Smooth muscle cell of the brain vasculature (primary cell): ENCODE measurements at regions not wholly inside any gene's neighbourhood (a gene's known extent, or its start where the extent isn't known, plus 50 kb on each side); places are given as distances from the start of the nearest gene placed in this dataset.
"Not testable (repeated sequence)": the region's sequence is repeated elsewhere in the genome, so short reads cannot be mapped to it uniquely, and the experiment has no call there.

Experiments
- DNase-seq: peaks from one replicate; pipeline ENCODE4 v3.0.0-alpha.2; 2012; ENCODE audit warnings: low read depth, low spot score

DNA sequence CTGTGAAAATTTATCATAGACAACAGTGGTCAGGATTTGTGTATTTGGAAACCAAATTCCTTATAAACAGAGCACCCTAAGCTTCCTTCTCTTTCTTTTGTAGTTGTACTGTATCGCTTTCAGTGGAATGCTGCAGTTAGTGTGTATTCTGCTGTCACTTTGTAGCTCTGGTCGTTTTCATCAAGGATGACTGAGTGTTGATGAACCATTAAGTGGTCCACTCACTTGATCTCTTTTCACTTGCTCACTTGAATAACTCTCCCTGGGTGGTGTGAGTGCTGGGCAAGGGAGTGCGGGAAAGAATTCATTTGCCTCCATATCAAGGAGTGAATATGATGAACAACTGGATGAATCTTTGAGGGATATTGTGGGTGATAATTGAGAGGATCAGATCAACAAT is 1225.7 kb upstream of the WWC1 start:
- no peak for DNase-seq

GRCh38 chr5:167071981-167072610 is 1219.3 kb upstream of the WWC1 start:
- no peak for DNase-seq

DNA sequence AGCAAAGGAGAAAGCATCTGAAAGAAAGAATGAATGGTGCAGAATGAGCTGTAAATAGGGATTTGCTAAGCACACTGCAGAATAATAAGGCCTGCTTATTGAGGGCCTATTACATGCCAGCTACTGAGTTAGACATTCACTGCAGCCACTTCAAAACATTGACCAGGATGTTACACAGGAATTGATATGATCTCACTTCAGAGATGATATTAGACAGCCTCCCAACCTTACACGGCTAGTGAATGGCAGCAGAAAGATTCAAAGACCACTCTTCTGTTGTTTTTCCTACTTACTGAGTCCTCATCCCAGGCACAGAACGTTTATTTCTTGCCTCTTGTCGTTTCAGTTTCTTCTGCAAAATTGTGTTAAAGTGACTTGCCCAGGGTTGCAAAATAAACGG is 1209.9 kb upstream of the WWC1 start:
- DNase-seq, result no peak

- no peak for DNase-seq
Measured at GRCh38 chr5:167096816-167097215, 1194.6 kb upstream of the WWC1 start.

DNA sequence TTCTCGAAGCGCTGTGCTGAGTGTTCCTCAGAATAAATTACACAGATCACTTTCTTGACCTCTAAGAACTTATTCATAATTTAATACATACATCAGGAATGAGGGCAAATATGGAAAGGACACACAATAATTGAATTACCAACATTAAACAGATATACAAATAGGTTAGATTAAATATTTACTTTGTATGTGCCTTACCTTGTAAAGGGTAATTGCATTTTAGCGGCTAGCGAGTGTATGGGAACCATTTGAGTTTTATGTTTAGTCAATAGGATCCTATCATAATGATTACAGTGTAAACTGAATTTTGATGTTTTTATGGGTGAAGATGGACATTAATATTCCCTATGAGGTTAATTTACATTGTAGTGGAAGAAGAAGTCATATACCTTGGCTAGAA is 1187.1 kb upstream of the WWC1 start:
- no peak for DNase-seq

DNA sequence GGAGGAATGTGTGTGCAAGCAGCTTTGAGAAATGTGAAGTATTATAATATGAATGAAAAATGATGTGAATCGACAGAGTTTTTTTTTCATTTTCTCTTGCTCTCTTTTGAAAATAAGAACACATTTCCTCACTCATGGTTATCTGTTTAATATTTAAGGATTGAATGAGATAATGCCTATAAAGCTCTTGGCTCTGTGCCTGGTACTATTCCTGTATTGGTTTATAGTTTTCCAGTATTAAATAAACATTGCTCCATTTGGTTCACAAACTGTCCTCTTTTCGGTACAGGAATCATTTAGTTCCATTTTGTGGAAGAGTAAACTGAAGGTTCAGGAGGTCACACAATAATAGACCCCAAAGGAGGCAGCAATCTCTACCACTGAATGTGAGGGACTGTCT is 1185.5 kb upstream of the WWC1 start:
- DNase-seq, result no peak

DNA sequence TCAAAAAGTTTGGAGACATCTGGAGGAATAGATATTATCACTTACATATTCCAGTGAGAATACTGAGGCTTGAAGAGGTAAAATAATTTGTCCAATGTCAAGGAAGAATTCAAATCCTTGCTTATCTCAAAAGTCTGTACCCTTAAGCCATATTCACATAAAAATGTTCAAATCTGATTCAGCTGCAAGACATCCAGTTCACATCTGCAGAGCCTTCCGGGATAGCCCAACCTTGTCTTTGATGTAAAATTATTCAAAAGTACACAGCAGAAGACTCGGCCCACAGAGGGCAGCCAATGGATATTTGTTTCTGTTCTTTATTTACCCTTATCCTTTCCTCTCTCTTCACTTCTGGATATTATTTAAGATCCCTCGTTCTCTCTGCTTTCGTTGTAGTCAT is 1183.8 kb upstream of the WWC1 start:
- no peak for DNase-seq

GRCh38 chr5:167108266-167108665 is 1183.2 kb upstream of the WWC1 start:
- not testable (repeated sequence) for DNase-seq

GRCh38 chr5:167112556-167112955 is 1178.9 kb upstream of the WWC1 start:
- DNase-seq, result no peak

DNA sequence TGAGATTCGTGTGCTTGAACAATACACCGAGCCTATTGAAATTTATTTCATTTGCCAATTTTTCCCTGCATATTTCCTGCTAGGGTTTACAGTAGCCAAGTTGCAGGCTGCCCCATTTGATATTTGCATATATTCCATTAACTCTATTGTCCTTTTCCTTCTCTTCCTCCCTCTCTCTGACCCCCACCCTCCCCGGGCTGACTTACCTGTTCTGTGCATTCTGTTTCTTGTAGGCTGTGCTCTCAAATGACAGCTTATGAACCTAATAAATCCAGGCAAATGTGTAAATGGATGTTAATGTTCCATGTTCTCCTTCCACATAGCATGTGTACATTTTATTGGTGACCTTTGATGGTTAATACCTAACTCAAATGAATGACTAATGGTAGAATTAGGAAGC is 1169.2 kb upstream of the WWC1 start:
- DNase-seq, result no peak

DNA sequence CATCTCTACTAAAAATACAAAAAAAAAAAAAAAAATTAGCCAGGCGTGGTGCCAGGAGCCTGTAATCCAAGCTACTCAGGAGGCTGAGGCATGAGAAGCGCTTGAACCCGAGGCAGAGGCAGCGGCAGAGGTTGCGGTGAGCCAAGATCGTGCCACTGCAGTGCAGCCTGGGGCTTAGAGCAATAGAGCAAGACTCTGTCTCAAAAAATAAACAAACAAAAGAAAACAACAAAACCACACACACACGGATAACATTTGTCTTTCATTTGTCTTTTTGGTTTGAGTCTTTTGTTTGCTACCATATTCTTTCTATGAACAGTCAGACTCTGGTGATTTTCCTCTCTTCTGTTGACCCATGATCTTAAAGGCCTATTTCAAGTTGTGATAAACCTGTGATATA is 1168.3 kb upstream of the WWC1 start:
- DNase-seq, result no peak

- DNase-seq, result no peak
Measured at GRCh38 chr5:167128581-167128980, 1162.9 kb upstream of the WWC1 start.

DNA sequence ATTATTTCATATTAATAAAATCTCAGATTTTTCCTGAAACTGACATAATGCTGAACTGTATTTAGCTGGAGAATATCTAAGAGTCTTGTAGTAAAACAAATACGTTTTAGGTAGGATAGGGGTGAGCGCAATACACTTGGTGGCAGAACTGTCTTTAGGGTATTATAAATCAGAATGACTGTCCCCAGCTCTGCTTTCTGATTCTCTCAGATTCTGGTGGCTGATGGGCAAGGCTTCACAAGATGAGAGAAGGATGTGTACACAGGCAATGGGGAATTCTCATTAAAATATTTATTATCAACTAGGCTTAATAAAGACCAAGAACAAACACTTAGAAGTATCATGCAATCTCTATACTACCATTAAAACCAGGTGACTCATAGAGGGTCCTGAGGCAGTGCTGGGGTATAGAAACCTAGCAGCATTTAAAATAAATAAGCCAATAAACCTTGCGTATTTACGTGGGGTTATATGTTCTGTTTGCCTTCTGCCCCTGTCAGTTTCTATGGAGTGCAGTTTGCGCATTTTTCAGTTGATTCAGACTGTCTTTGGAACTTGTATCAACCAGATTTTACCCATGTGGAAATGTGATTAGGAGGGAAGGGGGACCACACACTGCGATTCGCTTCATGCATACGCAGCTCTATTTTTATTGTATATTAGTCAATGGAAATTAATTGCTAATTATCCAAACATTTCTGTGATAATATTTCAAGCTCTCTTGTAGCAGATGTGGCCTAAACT is 1150.7 kb upstream of the WWC1 start:
- DNase-seq, result no peak

DNA sequence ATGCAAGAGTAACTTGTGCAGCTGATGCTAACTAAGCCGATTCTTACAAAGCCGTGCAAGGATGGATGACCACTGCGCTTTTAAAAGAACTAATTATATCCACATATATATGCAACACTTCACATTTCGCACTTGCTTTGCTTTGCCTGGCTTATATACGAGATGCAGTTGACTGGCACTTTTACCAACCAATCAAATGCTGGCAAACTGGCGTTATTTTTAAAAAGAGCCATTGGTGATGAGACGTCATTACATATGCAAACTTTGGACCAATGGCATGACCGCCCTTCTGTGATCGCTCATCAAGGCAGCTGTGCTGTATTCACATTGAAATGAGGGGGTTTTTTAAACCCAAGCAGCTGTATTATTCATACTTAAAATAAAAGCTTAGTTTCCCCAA is 1147.7 kb upstream of the WWC1 start:
- no peak for DNase-seq

- DNase-seq, result no peak
Measured at GRCh38 chr5:167145841-167146240, 1145.6 kb upstream of the WWC1 start.

DNA sequence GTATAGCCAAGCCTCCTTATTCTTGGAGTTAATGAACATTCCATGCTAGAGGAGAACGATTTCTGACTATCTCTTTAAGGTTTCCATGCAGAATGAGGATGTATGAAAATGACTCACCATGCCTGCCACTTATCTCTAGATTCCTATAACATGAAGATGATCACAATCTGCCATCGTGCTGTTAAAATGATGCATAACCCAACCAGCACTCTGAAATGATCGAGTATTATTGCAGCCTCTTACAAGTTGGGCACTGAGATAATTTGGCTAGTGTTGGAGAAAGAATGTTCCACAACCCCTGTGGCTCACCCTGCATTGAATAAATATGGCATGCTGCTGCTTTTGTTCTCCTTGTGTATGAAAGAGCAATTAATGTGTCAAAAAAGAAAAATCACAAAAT is 1143.6 kb upstream of the WWC1 start:
- DNase-seq, result no peak

GRCh38 chr5:167150661-167151060 is 1140.8 kb upstream of the WWC1 start:
- DNase-seq, result no peak

GRCh38 chr5:167152561-167152960 is 1138.9 kb upstream of the WWC1 start:
- DNase-seq, result no peak

- DNase-seq, result no peak
Measured at GRCh38 chr5:167155387-167156005, 1135.9 kb upstream of the WWC1 start.

- no peak for DNase-seq
Measured at GRCh38 chr5:167156446-167156845, 1135.0 kb upstream of the WWC1 start.

GRCh38 chr5:167158588-167158987 is 1132.9 kb upstream of the WWC1 start:
- no peak for DNase-seq

GRCh38 chr5:167160388-167160787 is 1131.1 kb upstream of the WWC1 start:
- no peak for DNase-seq

- no peak for DNase-seq
Measured at GRCh38 chr5:167166696-167167095, 1124.7 kb upstream of the WWC1 start.
